Neuronal stem cell (in vitro differentiated cells): ENCODE measurements at regions not wholly inside any gene's neighbourhood (a gene's known extent, or its start where the extent isn't known, plus 50 kb on each side); places are given as distances from the start of the nearest gene placed in this dataset.

Experiments
- DNase-seq: peaks from one replicate; pipeline ENCODE4 v3.0.0-alpha.2; 2013; ENCODE audit warnings: low spot score
- H2AFZ ChIP-seq: one replicate; pipeline ENCODE4 v1.6.1; 2013; ENCODE audit warnings: mild to moderate bottlenecking, low read length, inconsistent platforms
- H2AK5ac ChIP-seq: 2 replicates; pipeline ENCODE4 v1.6.1; 2013; ENCODE audit warnings: low read depth, mild to moderate bottlenecking, inconsistent platforms, low read length, moderate library complexity, mixed read lengths
- H2BK120ac ChIP-seq: 2 replicates; pipeline ENCODE4 v1.6.1; 2013; ENCODE audit warnings: low read depth, mild to moderate bottlenecking, inconsistent platforms, low read length, moderate library complexity, mixed read lengths
- H2BK12ac ChIP-seq: one replicate; pipeline ENCODE4 v1.6.1; 2013; ENCODE audit warnings: low read length, inconsistent platforms
- H2BK15ac ChIP-seq: 2 replicates; pipeline ENCODE4 v1.6.1; 2013; ENCODE audit warnings: mild to moderate bottlenecking, low read length, inconsistent platforms, mixed read lengths
- H2BK5ac ChIP-seq: one replicate; pipeline ENCODE4 v1.6.1; 2013; ENCODE audit warnings: inconsistent platforms, mild to moderate bottlenecking, low read length, moderate library complexity
- H3K14ac ChIP-seq: one replicate; pipeline ENCODE4 v1.6.1; 2013; ENCODE audit warnings: low read length, inconsistent platforms
- H3K18ac ChIP-seq: 2 replicates; pipeline ENCODE4 v1.6.1; 2013; ENCODE audit warnings: low read length, inconsistent platforms
- H3K23ac ChIP-seq: 2 replicates; pipeline ENCODE4 v1.6.1; 2013; ENCODE audit warnings: low read depth, mild to moderate bottlenecking, mixed read lengths, low read length, inconsistent platforms; ENCODE audit not compliant: poor library complexity
- H3K27ac ChIP-seq: replicated peaks from 3 replicates; pipeline ENCODE4 v1.5.1; 2013; ENCODE audit warnings: low read length, inconsistent platforms
- H3K27me3 ChIP-seq, 3 experiments: 2 replicates each; pipeline ENCODE4 v1.6.1; 2013; ENCODE audit warnings: low read length in 3 of 3, mild to moderate bottlenecking in 2 of 3, inconsistent platforms in 1 of 3, low read depth in 1 of 3, mixed read lengths in 1 of 3, moderate library complexity in 1 of 3; ENCODE audit not compliant: control insufficient read depth in 3 of 3, insufficient read depth in 3 of 3
- H3K36me3 ChIP-seq, 2 donors: replicated peaks in 1 of 2; 2 replicates each; pipeline ENCODE4 v1.6.1; 2013; ENCODE audit warnings: low read length in 2 of 2; ENCODE audit not compliant: control insufficient read depth in 2 of 2, insufficient read depth in 2 of 2
- H3K4ac ChIP-seq: 2 replicates; pipeline ENCODE4 v1.6.1; 2013; ENCODE audit warnings: inconsistent platforms, mild to moderate bottlenecking, low read length, moderate library complexity
- H3K4me1 ChIP-seq, 2 donors: 1 replicate in 1 of 2; 2 replicates in 1 of 2; pipeline ENCODE4 v1.6.1; 2013; ENCODE audit warnings: low read length in 2 of 2, low read depth in 1 of 2; ENCODE audit not compliant: control insufficient read depth in 2 of 2, insufficient read depth in 1 of 2
- H3K4me2 ChIP-seq: one replicate; pipeline ENCODE4 v1.6.1; 2013; ENCODE audit warnings: mild to moderate bottlenecking, low read length, inconsistent platforms; ENCODE audit not compliant: insufficient read depth, poor library complexity, severe bottlenecking
- H3K4me3 ChIP-seq, 2 donors: 2 replicates each; pipeline ENCODE4 v1.5.1; 2013; ENCODE audit warnings: low read length in 2 of 2, mild to moderate bottlenecking in 2 of 2, inconsistent platforms in 1 of 2, moderate library complexity in 1 of 2
- H3K79me1 ChIP-seq: one replicate; pipeline ENCODE4 v1.6.1; 2013; ENCODE audit warnings: low read depth, mild to moderate bottlenecking, inconsistent platforms, low read length, moderate library complexity
- H3K9ac ChIP-seq: one replicate; pipeline ENCODE4 v1.6.1; 2013; ENCODE audit warnings: mild to moderate bottlenecking, low read depth, low read length, inconsistent platforms; ENCODE audit not compliant: poor library complexity
- H3K9me3 ChIP-seq, 2 donors: replicated peaks in 1 of 2; 2 replicates each; pipeline versions ENCODE3 to v1.6.1; 2013; ENCODE audit warnings: low read length in 2 of 2, mild to moderate bottlenecking in 2 of 2, inconsistent platforms in 1 of 2, low read depth in 1 of 2, mixed read lengths in 1 of 2, moderate library complexity in 1 of 2; ENCODE audit not compliant: control insufficient read depth in 2 of 2, insufficient read depth in 1 of 2
- H4K8ac ChIP-seq: one replicate; pipeline ENCODE4 v1.6.1; 2013; ENCODE audit warnings: low read depth, mild to moderate bottlenecking, inconsistent platforms, low read length, moderate library complexity
- H4K91ac ChIP-seq: one replicate; pipeline ENCODE4 v1.6.1; 2013; ENCODE audit warnings: low read length, low read depth, mild to moderate bottlenecking, inconsistent platforms; ENCODE audit not compliant: poor library complexity
- WGBS, 2 donors: extraction: QIAGEN DNeasy Blood & Tissue Kit; methylation state at CpG; one replicate each; pipeline ENCODE4 v1.1.7; 2013; ENCODE audit warnings: missing lambda C conversion rate in 2 of 2, mixed read lengths in 1 of 2; ENCODE audit not compliant: insufficient read length in 2 of 2, insufficient replicate concordance in 1 of 2; ENCODE audit errors: extremely low coverage in 2 of 2; 5-methylcytosine and 5-hydroxymethylcytosine counted together

DNA sequence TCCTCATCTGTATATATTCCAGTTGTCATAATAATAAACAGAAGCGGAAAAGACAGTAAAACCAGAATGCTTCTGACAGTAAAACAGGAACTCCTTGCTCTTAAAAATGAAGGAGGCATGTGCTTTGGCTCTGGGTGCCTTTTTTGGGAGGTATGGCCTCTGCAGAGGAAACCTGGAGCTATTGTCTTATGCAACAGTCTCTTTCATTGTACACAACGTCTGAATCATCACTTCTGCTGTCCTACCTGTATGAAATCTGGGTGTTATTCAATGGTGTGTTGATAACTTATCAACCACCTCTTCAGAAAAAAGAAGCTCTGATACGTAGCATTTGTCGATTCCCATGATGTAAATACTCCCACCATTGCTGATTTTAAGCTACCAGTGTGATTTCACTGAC is 64.8 kb downstream of the CDCA7 start:
- H3K4me2 ChIP-seq, result no peak overlapping the region

DNA sequence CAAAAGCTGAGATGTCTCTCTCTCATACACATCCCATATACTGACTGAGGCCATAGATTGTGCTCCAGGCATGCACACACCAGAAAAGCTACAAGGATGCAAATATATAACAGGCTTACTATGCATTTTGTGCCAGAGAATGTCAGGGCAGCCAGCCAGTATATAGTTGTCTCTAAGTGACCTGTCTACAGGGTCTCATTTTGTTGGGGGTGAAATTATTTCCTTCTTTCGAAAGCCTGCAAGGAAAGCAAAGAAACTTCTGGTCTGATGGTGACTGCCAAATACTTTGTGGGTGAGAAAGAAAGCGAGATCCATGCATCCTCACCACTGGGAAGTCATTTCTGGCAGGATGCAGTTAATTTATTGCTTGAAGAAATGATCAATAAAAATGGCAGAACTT is 70.2 kb downstream of the CDCA7 start:
- no peak for DNase-seq
- Histone ChIP-seq H4K8ac (no peak overlapping the region), H2BK5ac (no peak overlapping the region), H2AK5ac (no peak overlapping the region), H3K9ac (no peak overlapping the region), H3K4me1 (no peaks in the 10 kb centered on the region), H3K14ac (no peak overlapping the region), H3K36me3 (no peaks in the 10 kb centered on the region), H3K4ac (no peak overlapping the region), H2BK120ac (no peak overlapping the region), H3K23ac (no peak overlapping the region), H3K79me1 (no peaks in the 10 kb centered on the region), H2AFZ (no peak overlapping the region), H2BK12ac (no peak overlapping the region), H2BK15ac (no peak overlapping the region), H3K18ac (no peak overlapping the region), H3K4me3 (no peak overlapping the region), H3K27ac (no peak overlapping the region), H3K9me3 (no peaks in the 10 kb centered on the region), H4K91ac (no peak overlapping the region), H3K4me2 (no peak overlapping the region), H3K27me3 (peaks cover 0 to 9% (median 3%) of the 10 kb centered on the region in 3 experiments)
- no CpG with 5 or more reads among the region's 2 CpGs for WGBS, 2 donors

More for the DNA sequence above, 64.8 kb downstream of the CDCA7 start:
- no peak overlapping the region for H2AFZ ChIP-seq
- no peak overlapping the region for H4K8ac ChIP-seq
- H3K36me3 ChIP-seq, result no peaks in the 10 kb centered on the region
- H4K91ac ChIP-seq, result no peak overlapping the region
- no peak overlapping the region for H3K4me3 ChIP-seq
- peaks cover 6 to 16% of the 10 kb centered on the region in 2 donors for H3K4me1 ChIP-seq
- no peak overlapping the region for H3K27ac ChIP-seq
- no peak overlapping the region for H3K14ac ChIP-seq
- no peak overlapping the region for H3K23ac ChIP-seq
- H3K18ac ChIP-seq, result no peak overlapping the region
- H2BK12ac ChIP-seq, result no peak overlapping the region
- no peak overlapping the region for H2BK15ac ChIP-seq
- H2BK5ac ChIP-seq, result no peak overlapping the region
- no peak for DNase-seq
- no peak overlapping the region for H3K9ac ChIP-seq
- no peaks in the 10 kb centered on the region for H3K79me1 ChIP-seq
- no CpG with 5 or more reads among the region's 4 CpGs for WGBS, 2 donors
- no peaks in the 10 kb centered on the region for H3K9me3 ChIP-seq
- no peak overlapping the region for H2AK5ac ChIP-seq
- H2BK120ac ChIP-seq, result no peak overlapping the region
- H3K4ac ChIP-seq, result no peak overlapping the region
- peaks cover 0 to 3% (median 3%) of the 10 kb centered on the region in 3 experiments for H3K27me3 ChIP-seq

DNA sequence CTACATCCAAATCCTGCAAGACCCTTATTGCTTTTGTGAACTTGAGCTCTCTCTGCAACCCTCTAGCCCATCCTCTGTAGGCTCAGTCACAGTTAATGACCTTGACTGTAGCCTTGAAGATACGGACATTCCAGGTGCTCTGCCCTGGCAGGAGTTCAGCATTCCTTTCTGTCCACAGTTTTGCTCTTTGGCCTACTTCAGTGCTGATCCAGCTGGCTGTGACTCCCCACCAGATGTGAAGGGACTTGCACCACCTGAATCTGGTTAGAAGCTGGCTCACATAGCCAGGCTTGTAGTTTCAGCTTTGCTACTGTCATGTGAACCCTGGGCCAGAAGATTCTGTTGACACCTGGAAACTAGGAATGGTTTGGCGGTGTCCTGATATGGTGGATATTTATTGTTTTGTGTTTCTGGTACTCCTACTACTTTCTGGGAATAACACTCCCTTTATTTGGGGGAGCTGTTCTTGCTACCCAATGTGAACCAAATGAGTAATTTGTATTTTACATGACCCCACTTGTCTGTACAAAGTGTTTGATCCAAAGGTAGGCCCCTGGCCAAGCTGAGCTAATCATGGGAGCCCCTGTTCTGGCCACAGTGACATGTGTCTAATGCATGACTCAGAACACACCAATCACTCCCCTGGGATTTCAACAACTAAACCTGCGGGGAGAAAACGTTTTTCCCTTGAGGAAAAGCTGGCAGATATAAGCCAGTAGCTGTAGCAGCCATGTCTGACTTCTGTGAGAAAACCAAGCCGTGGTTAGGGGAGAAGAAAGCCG is 73.4 kb downstream of the CDCA7 start:
- H3K36me3 ChIP-seq, result no peaks in the 10 kb centered on the region
- no peaks in the 10 kb centered on the region for H3K79me1 ChIP-seq
- no peak overlapping the region for H2BK120ac ChIP-seq
- no peak overlapping the region for H3K9ac ChIP-seq
- no peak overlapping the region for H3K27ac ChIP-seq
- no peak overlapping the region for H2BK5ac ChIP-seq
- H3K18ac ChIP-seq, result no peak overlapping the region
- no peaks in the 10 kb centered on the region for H3K9me3 ChIP-seq
- H2AK5ac ChIP-seq, result no peak overlapping the region
- no peak overlapping the region for H2AFZ ChIP-seq
- H3K4ac ChIP-seq, result no peak overlapping the region
- H2BK12ac ChIP-seq, result peak overlapping the region; percentile 68
- H3K14ac ChIP-seq, result no peak overlapping the region
- no peak overlapping the region for H4K8ac ChIP-seq
- H4K91ac ChIP-seq, result no peak overlapping the region
- no peaks in the 10 kb centered on the region for H3K4me1 ChIP-seq
- peaks cover 0 to 6% (median 0%) of the 10 kb centered on the region in 3 experiments for H3K27me3 ChIP-seq
- WGBS, 2 donors, result no CpG with 5 or more reads among the region's 6 CpGs
- H3K4me2 ChIP-seq, result no peak overlapping the region
- H3K23ac ChIP-seq, result no peak overlapping the region
- H3K4me3 ChIP-seq, result no peak overlapping the region
- no peak overlapping the region for H2BK15ac ChIP-seq
- no peak for DNase-seq

DNA sequence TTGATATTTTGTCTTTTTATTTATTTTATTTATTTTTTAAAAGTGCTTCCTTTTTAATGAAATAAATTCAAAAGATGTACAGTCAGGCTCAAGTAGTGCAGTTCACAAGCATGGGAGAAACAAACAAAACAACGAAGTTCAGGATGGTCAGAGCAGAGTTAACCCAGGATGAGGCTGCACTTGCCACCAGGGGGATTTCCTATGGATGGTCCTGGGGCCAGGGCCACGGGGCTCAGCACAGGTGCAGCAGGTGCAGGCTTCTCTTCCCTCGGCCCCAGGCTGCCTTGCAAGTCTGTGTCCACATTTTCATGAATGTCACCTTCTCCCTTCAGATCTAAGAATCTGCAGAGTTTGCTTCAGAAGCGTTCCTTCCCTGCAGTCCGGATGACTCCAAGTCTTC is 76.5 kb downstream of the CDCA7 start:
- Histone ChIP-seq H2BK5ac (no peak overlapping the region), H2BK15ac (no peak overlapping the region), H2BK12ac (no peak overlapping the region), H3K4me1 (no peaks in the 10 kb centered on the region), H2AK5ac (no peak overlapping the region), H3K4ac (no peak overlapping the region), H3K36me3 (no peaks in the 10 kb centered on the region), H3K4me2 (no peak overlapping the region), H4K8ac (no peak overlapping the region), H3K9ac (no peak overlapping the region), H3K4me3 (no peak overlapping the region), H4K91ac (no peak overlapping the region), H2AFZ (no peak overlapping the region), H3K18ac (no peak overlapping the region), H3K79me1 (no peaks in the 10 kb centered on the region), H3K9me3 (no peaks in the 10 kb centered on the region), H3K23ac (no peak overlapping the region), H2BK120ac (no peak overlapping the region), H3K27ac (no peak overlapping the region), H3K27me3 (peaks cover 0 to 9% (median 0%) of the 10 kb centered on the region in 3 experiments), H3K14ac (no peak overlapping the region)
- WGBS, 2 donors, result no CpG with 5 or more reads among the region's 5 CpGs
- no peak for DNase-seq
